GM12872 (cell line): ENCODE measurements at regions not wholly inside any gene's neighbourhood (a gene's known extent, or its start where the extent isn't known, plus 50 kb on each side); places are given as distances from the start of the nearest gene placed in this dataset.

Source experiments
- TF ChIP-seq, protein P1 (sequence below): IDR thresholded peaks from 3 replicates; pipeline ENCODE4 v1.5.1; 2011; ENCODE audit warnings: low read depth, mild to moderate bottlenecking, low read length, moderate library complexity; ENCODE audit not compliant: insufficient read depth

DNA sequence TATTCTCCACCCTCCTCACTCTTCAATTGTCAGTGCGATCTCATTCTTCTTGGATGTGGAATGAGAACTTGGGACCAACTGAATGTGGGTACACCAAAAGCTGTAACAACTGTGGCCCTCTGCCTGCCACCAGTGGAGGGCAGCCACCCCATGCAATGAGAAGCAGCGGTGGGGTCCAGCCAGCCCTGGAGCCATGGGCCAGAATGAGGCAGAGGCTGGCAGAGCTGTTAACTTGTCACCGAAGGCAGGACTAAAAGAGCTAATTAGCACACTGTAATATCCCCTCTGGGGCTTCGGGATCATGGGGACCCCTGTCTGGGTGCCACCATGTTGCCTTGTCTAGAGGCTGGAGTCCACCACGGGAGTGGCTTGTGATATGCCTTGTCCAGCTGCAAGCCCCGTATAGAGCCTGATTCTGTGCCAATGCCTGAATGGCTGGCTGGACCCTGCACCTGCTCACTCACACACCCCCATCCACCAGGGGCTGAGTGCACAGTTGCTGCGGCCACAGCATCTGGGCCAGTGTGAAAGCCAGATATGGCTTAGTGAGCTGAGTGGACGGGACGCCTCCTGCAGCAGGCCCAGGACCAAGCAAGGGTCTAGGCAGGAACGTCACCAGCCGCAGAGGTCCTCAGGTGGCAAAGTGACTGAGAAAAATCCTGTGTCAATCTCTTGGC, 680.5 kb downstream of the DSC3 start:
- TF ChIP-seq, protein P1, sequence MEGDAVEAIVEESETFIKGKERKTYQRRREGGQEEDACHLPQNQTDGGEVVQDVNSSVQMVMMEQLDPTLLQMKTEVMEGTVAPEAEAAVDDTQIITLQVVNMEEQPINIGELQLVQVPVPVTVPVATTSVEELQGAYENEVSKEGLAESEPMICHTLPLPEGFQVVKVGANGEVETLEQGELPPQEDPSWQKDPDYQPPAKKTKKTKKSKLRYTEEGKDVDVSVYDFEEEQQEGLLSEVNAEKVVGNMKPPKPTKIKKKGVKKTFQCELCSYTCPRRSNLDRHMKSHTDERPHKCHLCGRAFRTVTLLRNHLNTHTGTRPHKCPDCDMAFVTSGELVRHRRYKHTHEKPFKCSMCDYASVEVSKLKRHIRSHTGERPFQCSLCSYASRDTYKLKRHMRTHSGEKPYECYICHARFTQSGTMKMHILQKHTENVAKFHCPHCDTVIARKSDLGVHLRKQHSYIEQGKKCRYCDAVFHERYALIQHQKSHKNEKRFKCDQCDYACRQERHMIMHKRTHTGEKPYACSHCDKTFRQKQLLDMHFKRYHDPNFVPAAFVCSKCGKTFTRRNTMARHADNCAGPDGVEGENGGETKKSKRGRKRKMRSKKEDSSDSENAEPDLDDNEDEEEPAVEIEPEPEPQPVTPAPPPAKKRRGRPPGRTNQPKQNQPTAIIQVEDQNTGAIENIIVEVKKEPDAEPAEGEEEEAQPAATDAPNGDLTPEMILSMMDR = no peak

DNA sequence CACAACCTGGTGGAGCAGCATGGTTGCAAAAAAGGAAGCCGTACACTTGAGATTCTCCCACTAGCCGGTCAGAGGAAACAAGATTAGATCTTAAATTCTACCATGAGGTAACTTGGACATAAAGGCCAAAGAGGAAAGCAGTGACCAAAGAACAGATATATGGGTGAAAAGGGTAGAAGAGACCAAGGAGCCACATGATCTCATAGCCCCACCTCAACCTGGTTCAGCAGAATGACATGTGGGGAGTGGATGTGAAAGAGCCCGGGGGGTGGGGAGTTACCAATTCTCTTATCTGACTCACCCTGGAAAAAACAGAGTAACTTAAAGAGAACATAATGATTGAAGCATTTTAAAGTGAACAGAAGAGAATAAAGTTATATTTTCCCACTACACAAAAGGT, 683.0 kb downstream of the DSC3 start:
- TF ChIP-seq, protein P1 = no peak

- TF ChIP-seq, protein P1 = no peak
These were observed 684.0 kb downstream of the DSC3 start for GRCh38 chr18:30358555-30358954.

GRCh38 chr18:30352551-30353168, 689.9 kb downstream of the DSC3 start:
- TF ChIP-seq, protein P1 = no peak

DNA sequence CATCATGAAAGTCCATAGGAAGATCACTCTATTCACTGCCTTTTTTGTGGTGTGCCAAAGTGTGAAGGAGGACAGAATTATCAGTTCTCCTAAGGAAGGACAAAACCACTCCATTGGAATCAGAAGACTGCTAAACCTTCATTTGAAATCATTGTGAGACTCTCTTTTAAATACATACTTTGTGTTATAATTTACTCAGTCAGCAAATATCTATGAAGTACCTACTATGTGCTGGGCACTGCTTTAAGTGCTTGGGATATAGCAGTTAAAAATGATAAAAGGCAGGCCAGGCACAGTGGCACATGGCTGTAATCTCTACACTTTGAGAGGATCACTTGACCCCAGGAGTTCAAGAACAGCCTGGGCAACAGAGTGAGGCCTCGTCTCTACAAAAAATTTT, 692.3 kb downstream of the DSC3 start:
- TF ChIP-seq, protein P1 = no peak

GRCh38 chr18:30343090-30343489, 699.5 kb downstream of the DSC3 start:
- TF ChIP-seq, protein P1 = no peak

DNA sequence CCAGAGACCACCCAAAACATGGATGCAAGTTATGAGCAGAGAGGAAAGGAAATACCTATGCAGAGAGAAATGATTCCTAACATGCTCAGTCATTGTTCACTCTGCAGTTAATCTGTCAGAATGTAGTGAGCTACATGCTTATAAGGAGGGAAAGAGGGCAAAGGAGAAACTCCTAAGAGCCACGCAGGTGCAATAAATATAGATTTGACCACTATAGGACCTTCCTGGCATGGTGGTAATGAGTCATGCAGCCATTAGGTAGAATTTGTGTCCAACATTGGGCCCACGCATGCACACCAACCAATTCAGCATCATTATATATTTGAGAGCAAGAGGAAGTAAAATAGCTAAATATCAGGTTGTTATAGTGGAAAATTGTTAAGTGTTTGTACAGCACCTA, 699.9 kb downstream of the DSC3 start:
- TF ChIP-seq, protein P1 = no peak
